ENCODE measurements at regions not wholly inside any gene's neighbourhood (a gene's known extent, or its start where the extent isn't known, plus 50 kb on each side); places are given as distances from the start of the nearest gene placed in this dataset.

GRCh38 chr4:111464251-111465045 is 680.8 kb upstream of the FAM241A start:
- no peaks in the 10 kb centered on the region for H3K27me3 Mint-ChIP-seq (ENCODE audit: insufficient read depth)
- peaks cover 40% of the 10 kb centered on the region for H3K4me1 Mint-ChIP-seq (ENCODE audit: low read depth)
- peaks cover 13% of the 10 kb centered on the region for H3K9me3 Mint-ChIP-seq
- TF ChIP-seq CTCF (IDR thresholded peaks at IDR 0.05): no peak
- peak overlapping the region; percentile 77 for H3K4me3 Mint-ChIP-seq
- H3K36me3 Mint-ChIP-seq (ENCODE audit: low read depth): peaks cover 17% of the 10 kb centered on the region
- H3K27ac Mint-ChIP-seq: peak overlapping the region; percentile 74
- peak; percentile 16 for DNase-seq

GRCh38 chr4:111466811-111467604 is 678.2 kb upstream of the FAM241A start:
- no peak overlapping the region for H3K4me3 Mint-ChIP-seq
- peaks cover 40% of the 10 kb centered on the region for H3K4me1 Mint-ChIP-seq (ENCODE audit: low read depth)
- H3K27ac Mint-ChIP-seq: no peak overlapping the region
- no peak for DNase-seq
- H3K27me3 Mint-ChIP-seq (ENCODE audit: insufficient read depth): no peaks in the 10 kb centered on the region
- no peak for TF ChIP-seq CTCF (IDR thresholded peaks at IDR 0.05)
- H3K36me3 Mint-ChIP-seq (ENCODE audit: low read depth): peaks cover 28% of the 10 kb centered on the region
- peaks cover 14% of the 10 kb centered on the region for H3K9me3 Mint-ChIP-seq

- Mint-ChIP-seq H3K27ac (no peak overlapping the region), H3K4me1 (ENCODE audit: low read depth) (peaks cover 32% of the 10 kb centered on the region), H3K36me3 (ENCODE audit: low read depth) (peaks cover 13% of the 10 kb centered on the region), H3K4me3 (no peak overlapping the region), H3K27me3 (ENCODE audit: insufficient read depth) (no peaks in the 10 kb centered on the region; the same call in 1 of the 2 replicates), H3K9me3 (no peaks in the 10 kb centered on the region)
- no peak for DNase-seq
- peak; percentile 54 for TF ChIP-seq CTCF (IDR thresholded peaks at IDR 0.05)
Measured at GRCh38 chr4:111475001-111475400, 670.3 kb upstream of the FAM241A start.

GRCh38 chr4:111475666-111476065 is 669.6 kb upstream of the FAM241A start:
- no peaks in the 10 kb centered on the region for H3K9me3 Mint-ChIP-seq
- H3K27ac Mint-ChIP-seq: no peak overlapping the region
- no peaks in the 10 kb centered on the region; the same call in 1 of the 2 replicates for H3K27me3 Mint-ChIP-seq (ENCODE audit: insufficient read depth)
- peaks cover 38% of the 10 kb centered on the region for H3K4me1 Mint-ChIP-seq (ENCODE audit: low read depth)
- peaks cover 11% of the 10 kb centered on the region; the same call in 1 of the 2 replicates for H3K36me3 Mint-ChIP-seq (ENCODE audit: low read depth)
- DNase-seq: no peak
- no peak overlapping the region for H3K4me3 Mint-ChIP-seq
- no peak for TF ChIP-seq CTCF (IDR thresholded peaks at IDR 0.05)

GRCh38 chr4:111480510-111480909 is 664.7 kb upstream of the FAM241A start:
- TF ChIP-seq CTCF (IDR thresholded peaks at IDR 0.05): no peak
- peaks cover 15% of the 10 kb centered on the region; the same call in 1 of the 2 replicates for H3K36me3 Mint-ChIP-seq (ENCODE audit: low read depth)
- H3K27ac Mint-ChIP-seq: no peak overlapping the region
- H3K27me3 Mint-ChIP-seq (ENCODE audit: insufficient read depth): no peaks in the 10 kb centered on the region; the same call in 1 of the 2 replicates
- no peak for DNase-seq
- no peaks in the 10 kb centered on the region for H3K9me3 Mint-ChIP-seq
- H3K4me1 Mint-ChIP-seq (ENCODE audit: low read depth): peaks cover 37% of the 10 kb centered on the region
- H3K4me3 Mint-ChIP-seq: no peak overlapping the region
